Esophagus muscularis mucosa (tissue), 4 donors: ENCODE measurements at regions not wholly inside any gene's neighbourhood (a gene's known extent, or its start where the extent isn't known, plus 50 kb on each side); places are given as distances from the start of the nearest gene placed in this dataset.

ENCODE experiments used
- DNase-seq: peaks from one replicate; pipeline ENCODE4 v3.0.0-alpha.2; 2017; ENCODE audit errors: extremely low spot score
- H3K27ac ChIP-seq, 4 donors: fragments of 200-600 bp; sonication (generic); replicated peaks in 1 of 4; 1 replicate in 3 of 4; 2 replicates in 1 of 4; pipeline ENCODE4 v1.5.1; 2016 to 2019; ENCODE audit warnings: mild to moderate bottlenecking in 1 of 4
- H3K27me3 ChIP-seq, 4 donors: fragments of 200-600 bp; sonication (generic); one replicate each; pipeline versions ENCODE4 v1.5.1 to v1.6.0; 2016 to 2019
- H3K36me3 ChIP-seq, 4 donors: fragments of 200-600 bp; sonication (generic); one replicate each; pipeline ENCODE4 v1.5.1; 2016 to 2019
- H3K4me1 ChIP-seq, 4 donors: fragments of 200-600 bp; sonication (generic); one replicate each; pipeline ENCODE4 v1.5.1; 2016 to 2019
- H3K4me3 ChIP-seq, 4 donors: fragments of 200-600 bp; sonication (generic); 1 replicate in 2 of 4; 2 replicates in 2 of 4; pipeline ENCODE4 v1.5.1; 2016 to 2019; ENCODE audit warnings: mild to moderate bottlenecking in 4 of 4, moderate library complexity in 1 of 4
- H3K9me3 ChIP-seq, 4 donors: fragments of 200-600 bp; sonication (generic); 1 replicate in 3 of 4; 2 replicates in 1 of 4; pipeline ENCODE4 v1.5.1; 2016 to 2019
- EP300 ChIP-seq: sonication (generic); formaldehyde crosslinking; IDR thresholded peaks from one replicate; pipeline ENCODE4 v1.6.1; 2017; ENCODE audit warnings: antibody characterized with exemption
- POLR2A ChIP-seq: fragments of 450-650 bp; IDR thresholded peaks from one replicate; pipeline ENCODE4 v1.6.1; 2017; ENCODE audit warnings: antibody characterized with exemption, moderate library complexity, mild to moderate bottlenecking, low read depth
- POLR2AphosphoS5 ChIP-seq, 2 donors: sonication (generic); formaldehyde crosslinking; IDR thresholded peaks; one replicate each; pipeline ENCODE4 v1.6.1; 2017; ENCODE audit warnings: antibody characterized with exemption in 2 of 2
- WGBS: methylation state at CpG from one replicate; pipeline ENCODE4 v1.1.5; 2018; 5-methylcytosine and 5-hydroxymethylcytosine counted together
- intact Hi-C: fragments of 100-400 bp; cut with DNase I; formaldehyde crosslinking; loops from one replicate; pipeline ENCODE4 v1.15.1; 2023
- TF ChIP-seq, protein P1 (sequence below), 3 experiments: fragments of 200-600 bp in 2 of 3; fragments of 450-650 bp in 1 of 3; sonication (generic) in 2 of 3; IDR thresholded peaks; one replicate each; pipeline ENCODE4 v1.5.1; 2017 to 2019; ENCODE audit warnings: antibody characterized with exemption in 3 of 3, mild to moderate bottlenecking in 2 of 3, moderate library complexity in 1 of 3

DNA sequence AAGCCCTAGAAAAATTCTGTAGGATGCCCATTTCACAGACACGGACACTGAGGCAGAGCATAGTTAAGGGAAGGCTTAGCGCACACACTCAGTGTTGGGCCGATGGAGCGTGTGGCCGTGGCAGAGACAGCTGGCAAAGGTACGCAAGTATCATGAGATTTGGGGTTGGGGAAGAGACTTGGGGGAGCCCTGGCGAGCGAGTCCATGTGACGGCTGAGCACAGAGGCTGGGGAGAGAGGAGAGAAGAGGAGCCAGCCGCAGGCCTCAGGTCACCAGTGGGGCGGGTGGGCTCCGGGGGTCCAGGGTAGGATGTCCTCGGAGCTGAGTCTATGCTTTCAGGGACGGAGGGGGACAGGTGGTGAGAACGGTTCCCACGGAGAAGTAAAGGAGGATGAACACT lies 311.3 kb downstream of the CTTN start:
- peaks cover 0 to 7% (median 0%) of the 10 kb centered on the region in 4 donors for H3K27me3 ChIP-seq
- H3K9me3 ChIP-seq: no peaks in the 10 kb centered on the region
- WGBS: 90% methylated on average over 16 of the region's 16 CpGs
- no peak for TF ChIP-seq EP300
- TF ChIP-seq, protein P1, sequence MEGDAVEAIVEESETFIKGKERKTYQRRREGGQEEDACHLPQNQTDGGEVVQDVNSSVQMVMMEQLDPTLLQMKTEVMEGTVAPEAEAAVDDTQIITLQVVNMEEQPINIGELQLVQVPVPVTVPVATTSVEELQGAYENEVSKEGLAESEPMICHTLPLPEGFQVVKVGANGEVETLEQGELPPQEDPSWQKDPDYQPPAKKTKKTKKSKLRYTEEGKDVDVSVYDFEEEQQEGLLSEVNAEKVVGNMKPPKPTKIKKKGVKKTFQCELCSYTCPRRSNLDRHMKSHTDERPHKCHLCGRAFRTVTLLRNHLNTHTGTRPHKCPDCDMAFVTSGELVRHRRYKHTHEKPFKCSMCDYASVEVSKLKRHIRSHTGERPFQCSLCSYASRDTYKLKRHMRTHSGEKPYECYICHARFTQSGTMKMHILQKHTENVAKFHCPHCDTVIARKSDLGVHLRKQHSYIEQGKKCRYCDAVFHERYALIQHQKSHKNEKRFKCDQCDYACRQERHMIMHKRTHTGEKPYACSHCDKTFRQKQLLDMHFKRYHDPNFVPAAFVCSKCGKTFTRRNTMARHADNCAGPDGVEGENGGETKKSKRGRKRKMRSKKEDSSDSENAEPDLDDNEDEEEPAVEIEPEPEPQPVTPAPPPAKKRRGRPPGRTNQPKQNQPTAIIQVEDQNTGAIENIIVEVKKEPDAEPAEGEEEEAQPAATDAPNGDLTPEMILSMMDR (IDR thresholded peaks at IDR 0.05): no peak
- TF ChIP-seq POLR2A: no peak
- TF ChIP-seq POLR2AphosphoS5 (IDR thresholded peaks at IDR 0.05): no peak
- DNase-seq: no peak
- H3K4me1 ChIP-seq: peaks cover 0 to 23% (median 14%) of the 10 kb centered on the region in 4 donors
- intact Hi-C loops: no loop called here
- no peak overlapping the region for H3K4me3 ChIP-seq
- H3K27ac ChIP-seq: no peak overlapping the region
- H3K36me3 ChIP-seq: no peaks in the 10 kb centered on the region

DNA sequence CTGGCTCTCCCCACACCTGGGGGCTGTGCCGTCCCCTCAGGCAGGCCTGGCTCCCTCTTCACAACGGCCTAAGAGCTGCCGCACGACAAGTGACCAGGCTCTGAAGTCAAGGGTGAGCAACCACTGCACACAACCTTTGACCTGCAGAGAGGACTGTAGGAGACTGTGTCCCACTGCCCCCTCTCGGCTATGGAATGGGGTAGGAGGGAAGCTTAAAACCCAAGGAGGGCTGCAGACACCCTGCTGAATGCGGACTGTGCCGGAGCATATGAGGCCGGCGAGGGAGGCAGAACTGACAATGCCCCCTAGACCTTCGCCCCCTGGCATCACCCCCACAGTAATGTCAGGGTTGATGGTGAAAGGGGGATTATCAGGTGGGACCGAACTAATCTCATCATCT lies 311.9 kb downstream of the CTTN start:
- TF ChIP-seq EP300 (no peak), POLR2A (no peak), POLR2AphosphoS5 (IDR thresholded peaks at IDR 0.05) (no peak)
- TF ChIP-seq, protein P1 (IDR thresholded peaks at IDR 0.05): no peak
- 88% methylated on average over 11 of the region's 11 CpGs for WGBS
- peaks cover 0 to 23% (median 14%) of the 10 kb centered on the region in 4 donors for H3K4me1 ChIP-seq
- peaks cover 0 to 12% (median 0%) of the 10 kb centered on the region in 4 donors for H3K27me3 ChIP-seq
- no peak for DNase-seq
- H3K36me3 ChIP-seq: no peaks in the 10 kb centered on the region
- no peak overlapping the region for H3K4me3 ChIP-seq
- H3K9me3 ChIP-seq: no peaks in the 10 kb centered on the region
- intact Hi-C loops: no loop called here
- H3K27ac ChIP-seq: no peak overlapping the region

DNA sequence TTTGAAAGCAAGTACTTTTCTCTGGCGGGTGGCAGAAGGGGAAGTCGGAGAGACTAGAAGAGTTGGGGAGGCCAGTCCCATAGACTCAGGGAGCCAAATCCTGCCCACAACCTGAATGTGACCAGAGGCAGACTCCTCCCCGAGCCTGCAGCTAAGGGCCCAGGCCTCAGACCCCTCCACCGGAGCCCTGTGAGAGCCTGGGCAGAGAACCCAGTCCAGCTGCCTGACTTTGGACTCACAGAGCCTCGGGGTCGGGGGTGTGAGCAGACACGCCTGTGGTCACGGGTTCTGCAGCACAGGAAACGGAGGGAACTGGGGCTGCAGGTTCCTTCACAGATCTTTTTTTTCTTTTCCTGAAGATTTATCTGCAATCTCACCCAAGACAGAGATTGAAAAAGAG lies 312.3 kb downstream of the CTTN start:
- no peaks in the 10 kb centered on the region for H3K9me3 ChIP-seq
- no peak overlapping the region for H3K4me3 ChIP-seq
- peaks cover 0 to 23% (median 14%) of the 10 kb centered on the region in 4 donors for H3K4me1 ChIP-seq
- TF ChIP-seq POLR2A: no peak
- no peak for TF ChIP-seq EP300
- no peak for TF ChIP-seq POLR2AphosphoS5 (IDR thresholded peaks at IDR 0.05)
- TF ChIP-seq, protein P1 (IDR thresholded peaks at IDR 0.05): no peak
- H3K36me3 ChIP-seq: no peaks in the 10 kb centered on the region
- WGBS: 58% methylated on average over 9 of the region's 9 CpGs
- DNase-seq: no peak
- intact Hi-C loops: no loop called here
- peaks cover 0 to 16% (median 0%) of the 10 kb centered on the region in 4 donors for H3K27me3 ChIP-seq
- H3K27ac ChIP-seq: no peak overlapping the region

DNA sequence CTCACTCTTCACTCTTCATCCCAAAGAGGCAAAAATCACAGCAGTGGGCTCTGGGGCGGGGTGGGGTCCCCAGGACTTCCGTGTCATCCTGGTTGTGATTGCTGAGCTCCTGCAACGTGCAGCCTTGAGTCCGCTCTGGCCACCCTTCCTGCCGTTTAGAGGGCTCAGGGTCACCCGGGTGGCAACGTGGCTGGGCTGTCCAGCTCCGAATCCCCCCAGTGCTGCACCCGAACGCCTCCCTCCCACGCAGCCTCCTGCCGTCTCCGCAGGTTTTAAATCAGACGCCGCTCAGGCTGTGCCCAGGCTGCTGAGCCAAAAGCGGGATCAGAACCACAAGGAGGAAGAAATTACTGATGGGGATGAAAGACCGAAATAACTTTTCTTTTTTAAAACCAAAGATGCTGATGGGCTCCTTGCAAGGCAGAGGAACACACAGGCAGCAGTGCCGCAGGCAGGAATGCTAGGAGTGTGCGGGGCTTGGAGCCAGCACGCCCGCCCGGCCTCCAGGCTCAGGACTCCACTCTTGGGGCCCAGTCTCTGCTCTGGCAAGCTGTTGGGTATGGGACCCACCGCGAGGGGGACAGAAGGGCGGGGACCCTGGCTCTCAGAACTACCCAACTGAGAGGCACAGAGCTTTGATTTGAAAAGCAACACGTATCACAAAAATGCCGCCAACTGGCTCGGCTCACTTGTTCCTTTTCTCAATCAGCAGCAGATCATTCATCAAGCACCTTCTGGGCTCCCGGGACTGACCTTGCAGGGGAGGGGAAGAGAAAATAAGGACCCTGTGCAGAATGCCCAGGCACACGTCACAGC lies 313.0 kb downstream of the CTTN start:
- 65% methylated on average over 30 of the region's 30 CpGs for WGBS
- H3K4me1 ChIP-seq: peaks cover 0 to 23% (median 14%) of the 10 kb centered on the region in 4 donors
- no peak for DNase-seq
- no peaks in the 10 kb centered on the region for H3K36me3 ChIP-seq
- H3K27ac ChIP-seq: no peak overlapping the region
- H3K4me3 ChIP-seq: no peak overlapping the region
- peaks cover 0 to 22% (median 0%) of the 10 kb centered on the region in 4 donors for H3K27me3 ChIP-seq
- H3K9me3 ChIP-seq: no peaks in the 10 kb centered on the region
- intact Hi-C loops: no loop called here
- TF ChIP-seq EP300 (no peak), POLR2AphosphoS5 (IDR thresholded peaks at IDR 0.05) (no peak), POLR2A (no peak)
- TF ChIP-seq, protein P1 (IDR thresholded peaks at IDR 0.05): no peak
